Transverse colon (tissue), 4 donors: ENCODE measurements at regions not wholly inside any gene's neighbourhood (a gene's known extent, or its start where the extent isn't known, plus 50 kb on each side); places are given as distances from the start of the nearest gene placed in this dataset.

Experiments
- DNase-seq: peaks from one replicate; pipeline ENCODE4 v3.0.0-alpha.2; 2019
- H3K27ac ChIP-seq, 4 donors: fragments of 200-600 bp; sonication (generic); 2 replicates each; pipeline ENCODE4 v1.5.1; 2016 to 2018; ENCODE audit warnings: inconsistent platforms in 4 of 4
- H3K27me3 ChIP-seq: fragments of 200-600 bp; sonication (generic); 2 replicates; pipeline ENCODE4 v1.5.1; 2017; ENCODE audit warnings: inconsistent platforms
- H3K36me3 ChIP-seq, 4 donors: fragments of 200-600 bp; sonication (generic); 2 replicates each; pipeline ENCODE4 v1.5.1; 2017 to 2019; ENCODE audit warnings: inconsistent platforms in 4 of 4
- H3K4me1 ChIP-seq, 4 donors: fragments of 200-600 bp; sonication (generic); 2 replicates each; pipeline ENCODE4 v1.5.1; 2017 to 2020; ENCODE audit warnings: inconsistent platforms in 4 of 4
- H3K4me3 ChIP-seq, 4 donors: fragments of 200-600 bp; sonication (generic); 1 replicate in 1 of 4; 2 replicates in 3 of 4; pipeline versions ENCODE4 v1.5.1 to v1.6.1; 2017 to 2019; ENCODE audit warnings: inconsistent platforms in 4 of 4
- H3K9me3 ChIP-seq, 2 donors: fragments of 200-600 bp; sonication (generic); 2 replicates each; pipeline ENCODE4 v1.5.1; 2017 to 2019; ENCODE audit warnings: inconsistent platforms in 2 of 2
- EP300 ChIP-seq: sonication (generic); formaldehyde crosslinking; IDR thresholded peaks from one replicate; pipeline ENCODE4 v1.6.1; 2017; ENCODE audit warnings: antibody characterized with exemption, low read depth
- POLR2A ChIP-seq: fragments of 450-650 bp; IDR thresholded peaks from one replicate; pipeline ENCODE4 v1.6.1; 2016; ENCODE audit warnings: antibody characterized with exemption, mild to moderate bottlenecking, moderate library complexity
- POLR2AphosphoS5 ChIP-seq, 3 donors: sonication (generic); formaldehyde crosslinking; IDR thresholded peaks; one replicate each; pipeline ENCODE4 v1.6.1; 2016; ENCODE audit warnings: antibody characterized with exemption in 3 of 3
- WGBS, 2 donors: methylation state at CpG; one replicate each; pipeline ENCODE4 v1.1.5; 2018; ENCODE audit warnings: low coverage in 1 of 2; 5-methylcytosine and 5-hydroxymethylcytosine counted together
- in situ Hi-C, 4 donors: fragments of 200-750 bp; cut with MboI; loops; one replicate each; pipeline versions ENCODE4 v1.15.0 to v1.15.1; 2017; ENCODE audit warnings: low sequenced_read_pairs in 3 of 4, low pct_ligation_motif_present in 1 of 4, low pct_unique_long_range_greater_than_20kb in 1 of 4
- intact Hi-C: fragments of 100-400 bp; cut with DNase I; formaldehyde crosslinking; loops from one replicate; pipeline ENCODE4 v1.15.1; 2023; ENCODE audit warnings: low total_unique reads
- TF ChIP-seq, protein P1 (sequence below), 5 experiments: fragments of 200-600 bp in 3 of 5; fragments of 450-650 bp in 2 of 5; sonication (generic) in 3 of 5; IDR thresholded peaks; 1 replicate in 2 of 5; 2 replicates in 3 of 5; pipeline ENCODE4 v1.5.1; 2016 to 2017; ENCODE audit warnings: antibody characterized with exemption in 5 of 5, inconsistent platforms in 3 of 5, mild to moderate bottlenecking in 2 of 5, moderate library complexity in 1 of 5

DNA sequence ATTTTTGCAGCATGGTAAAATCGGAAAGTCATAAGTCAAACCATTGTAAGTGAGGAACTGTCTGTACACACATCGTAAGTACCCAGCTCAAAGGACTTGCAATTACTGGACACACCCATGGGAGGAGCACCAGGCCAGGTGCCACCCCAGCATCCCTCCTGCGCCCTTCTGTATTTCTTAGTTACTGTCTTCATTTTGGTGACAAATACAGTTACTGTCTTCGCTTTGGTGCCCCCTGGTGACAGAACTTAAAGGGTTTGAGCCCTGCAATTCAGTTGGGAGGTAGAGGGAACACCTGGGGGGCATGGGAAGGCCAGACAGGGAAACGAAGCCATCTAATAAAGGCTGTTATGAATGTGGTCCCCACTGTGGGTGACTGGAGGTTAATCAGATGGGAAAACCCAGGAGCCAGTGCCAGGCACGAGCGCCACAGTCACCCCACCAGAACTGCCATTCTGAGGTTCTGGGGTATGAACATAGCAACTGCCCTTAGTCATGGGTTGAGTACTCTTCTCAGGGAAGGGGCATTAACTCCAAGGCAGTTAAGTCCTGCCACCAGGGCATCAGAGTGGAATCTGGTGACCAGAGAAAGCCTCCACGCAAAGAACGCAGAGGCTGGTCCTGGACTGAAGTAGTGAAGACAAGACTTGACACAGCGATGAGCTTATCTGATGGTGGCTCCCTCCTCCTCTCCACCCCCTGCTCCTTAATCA lies 612.9 kb downstream of the PTPRU start:
- Histone ChIP-seq H3K36me3 (no peaks in the 10 kb centered on the region), H3K4me3 (no peak overlapping the region), H3K27me3 (peaks cover 13% of the 10 kb centered on the region), H3K27ac (no peak overlapping the region), H3K4me1 (no peaks in the 10 kb centered on the region), H3K9me3 (no peaks in the 10 kb centered on the region)
- in situ Hi-C loops = loop anchor here in 1 of 4 donors (10.0 kb wide), 1 partner anchor 56 kb away; no protein-coding TSS in a partner anchor
- WGBS, 2 donors = 59 to 62% methylated on average over 5 to 10 of the region's 10 CpGs
- intact Hi-C loops = no loop called here
- TF ChIP-seq EP300 (no peak), POLR2A (no peak), POLR2AphosphoS5 (IDR thresholded peaks at IDR 0.05) (no peak)
- TF ChIP-seq, protein P1, sequence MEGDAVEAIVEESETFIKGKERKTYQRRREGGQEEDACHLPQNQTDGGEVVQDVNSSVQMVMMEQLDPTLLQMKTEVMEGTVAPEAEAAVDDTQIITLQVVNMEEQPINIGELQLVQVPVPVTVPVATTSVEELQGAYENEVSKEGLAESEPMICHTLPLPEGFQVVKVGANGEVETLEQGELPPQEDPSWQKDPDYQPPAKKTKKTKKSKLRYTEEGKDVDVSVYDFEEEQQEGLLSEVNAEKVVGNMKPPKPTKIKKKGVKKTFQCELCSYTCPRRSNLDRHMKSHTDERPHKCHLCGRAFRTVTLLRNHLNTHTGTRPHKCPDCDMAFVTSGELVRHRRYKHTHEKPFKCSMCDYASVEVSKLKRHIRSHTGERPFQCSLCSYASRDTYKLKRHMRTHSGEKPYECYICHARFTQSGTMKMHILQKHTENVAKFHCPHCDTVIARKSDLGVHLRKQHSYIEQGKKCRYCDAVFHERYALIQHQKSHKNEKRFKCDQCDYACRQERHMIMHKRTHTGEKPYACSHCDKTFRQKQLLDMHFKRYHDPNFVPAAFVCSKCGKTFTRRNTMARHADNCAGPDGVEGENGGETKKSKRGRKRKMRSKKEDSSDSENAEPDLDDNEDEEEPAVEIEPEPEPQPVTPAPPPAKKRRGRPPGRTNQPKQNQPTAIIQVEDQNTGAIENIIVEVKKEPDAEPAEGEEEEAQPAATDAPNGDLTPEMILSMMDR (IDR thresholded peaks at IDR 0.05) = peak; percentile 23 to 47 (median 40)
- peak; percentile 28 for DNase-seq

DNA sequence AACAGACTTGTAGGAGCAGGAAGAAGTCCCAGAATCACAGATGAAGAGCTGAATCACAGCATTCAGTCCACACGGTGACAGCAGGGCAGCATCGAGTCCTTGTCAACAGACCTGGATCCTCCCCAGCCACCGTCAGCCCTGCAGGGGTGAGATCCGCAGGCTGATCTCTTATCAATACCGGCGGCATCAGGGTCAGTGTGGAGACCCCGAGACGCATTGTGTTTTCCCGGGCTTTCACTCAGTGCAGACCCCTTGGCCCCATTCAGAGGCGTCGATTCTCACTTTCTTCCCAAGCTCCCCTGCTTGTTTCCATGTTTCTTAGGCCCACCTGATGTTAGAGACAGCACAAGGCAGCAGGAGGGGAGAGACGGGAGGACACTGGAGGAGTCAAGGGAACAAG lies 609.6 kb downstream of the PTPRU start:
- H3K27me3 ChIP-seq = peaks cover 9% of the 10 kb centered on the region
- TF ChIP-seq POLR2A = no peak
- TF ChIP-seq, protein P1 (IDR thresholded peaks at IDR 0.05) = no peak
- no peak for TF ChIP-seq EP300
- TF ChIP-seq POLR2AphosphoS5 (IDR thresholded peaks at IDR 0.05) = no peak
- intact Hi-C loops (no loop called here), in situ Hi-C loops (loop anchor here in 1 of 4 donors (10.0 kb wide), 1 partner anchor 59 kb away; no protein-coding TSS in a partner anchor)
- no peak for DNase-seq
- H3K27ac ChIP-seq = no peak overlapping the region
- H3K36me3 ChIP-seq = no peaks in the 10 kb centered on the region
- 75 to 96% methylated on average over 5 to 12 of the region's 12 CpGs for WGBS, 2 donors
- peaks cover 9% of the 10 kb centered on the region in 2 donors for H3K9me3 ChIP-seq
- H3K4me1 ChIP-seq = no peaks in the 10 kb centered on the region
- no peak overlapping the region for H3K4me3 ChIP-seq

DNA sequence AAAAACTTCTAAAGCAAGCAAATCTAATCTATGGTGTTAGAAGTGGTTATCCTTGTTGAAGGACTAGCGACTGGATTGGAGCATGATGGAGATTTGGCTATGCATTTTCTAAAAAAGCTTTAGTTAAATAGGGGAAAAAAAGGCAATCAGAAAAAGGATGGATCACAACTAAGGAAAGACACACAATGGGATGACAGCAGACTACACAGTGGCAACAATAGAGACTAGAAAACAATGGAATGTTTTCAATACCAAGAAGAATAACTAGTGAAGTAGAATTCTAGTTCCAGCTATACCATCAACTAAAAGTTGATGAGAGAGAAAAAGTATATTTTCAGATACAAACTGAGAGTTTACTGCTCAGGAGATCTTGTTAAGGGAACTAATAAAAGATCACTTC lies 605.8 kb downstream of the PTPRU start:
- TF ChIP-seq, protein P1 (IDR thresholded peaks at IDR 0.05) = no peak
- TF ChIP-seq EP300 (no peak), POLR2A (no peak), POLR2AphosphoS5 (IDR thresholded peaks at IDR 0.05) (no peak)
- Histone ChIP-seq H3K9me3 (peaks cover 9% of the 10 kb centered on the region in 2 donors), H3K27me3 (peaks cover 3% of the 10 kb centered on the region), H3K4me1 (no peaks in the 10 kb centered on the region), H3K4me3 (no peak overlapping the region), H3K36me3 (no peaks in the 10 kb centered on the region), H3K27ac (no peak overlapping the region)
- intact Hi-C loops (no loop called here), in situ Hi-C loops (loop anchor here in 1 of 4 donors (10.0 kb wide), 1 partner anchor 63 kb away; no protein-coding TSS in a partner anchor)
- 56 to 67% methylated on average over 1 of the region's 1 CpG for WGBS, 2 donors
- no peak for DNase-seq

DNA sequence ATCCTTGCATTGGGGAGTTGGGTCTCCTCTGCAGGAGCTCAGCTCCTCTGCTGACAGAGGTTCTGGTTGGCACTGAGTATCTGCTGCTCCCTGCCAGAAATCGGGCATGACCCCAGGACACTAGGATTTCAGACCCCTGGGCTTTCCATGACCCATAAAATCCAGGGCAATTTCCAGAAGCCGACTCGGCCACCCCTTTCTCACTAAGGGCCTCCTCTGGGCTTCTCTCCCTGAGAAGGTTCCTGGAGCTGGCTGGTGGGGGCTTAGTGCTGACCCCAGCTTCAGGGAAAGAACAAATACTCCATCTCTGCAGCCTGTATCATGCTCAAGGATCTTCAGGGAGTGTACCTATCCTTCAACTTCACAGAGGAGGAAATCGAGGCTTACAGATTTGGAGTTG lies 603.4 kb downstream of the PTPRU start:
- WGBS, 2 donors = 42 to 58% methylated on average over 2 to 4 of the region's 4 CpGs
- Histone ChIP-seq H3K4me1 (no peaks in the 10 kb centered on the region), H3K4me3 (no peak overlapping the region), H3K27me3 (peaks cover 11% of the 10 kb centered on the region), H3K27ac (no peak overlapping the region), H3K36me3 (no peaks in the 10 kb centered on the region), H3K9me3 (peaks cover 9% of the 10 kb centered on the region in 2 donors)
- TF ChIP-seq, protein P1 (IDR thresholded peaks at IDR 0.05) = no peak
- TF ChIP-seq POLR2A (no peak), EP300 (no peak), POLR2AphosphoS5 (IDR thresholded peaks at IDR 0.05) (no peak)
- intact Hi-C loops (no loop called here), in situ Hi-C loops (loop anchor here in 1 of 4 donors (10.0 kb wide), 1 partner anchor 65 kb away; no protein-coding TSS in a partner anchor)
- no peak for DNase-seq
